8988T (cell line): ENCODE measurements at regions not wholly inside any gene's neighbourhood (a gene's known extent, or its start where the extent isn't known, plus 50 kb on each side); places are given as distances from the start of the nearest gene placed in this dataset.

Experiments
- DNase-seq: peaks from one replicate; pipeline ENCODE4 v3.0.0; 2011

GRCh38 chr9:99366183-99366582, 144.1 kb downstream of the SEC61B start:
- no peak for DNase-seq

- no peak for DNase-seq
Measured at GRCh38 chr9:99366621-99367020, 144.5 kb downstream of the SEC61B start.

DNA sequence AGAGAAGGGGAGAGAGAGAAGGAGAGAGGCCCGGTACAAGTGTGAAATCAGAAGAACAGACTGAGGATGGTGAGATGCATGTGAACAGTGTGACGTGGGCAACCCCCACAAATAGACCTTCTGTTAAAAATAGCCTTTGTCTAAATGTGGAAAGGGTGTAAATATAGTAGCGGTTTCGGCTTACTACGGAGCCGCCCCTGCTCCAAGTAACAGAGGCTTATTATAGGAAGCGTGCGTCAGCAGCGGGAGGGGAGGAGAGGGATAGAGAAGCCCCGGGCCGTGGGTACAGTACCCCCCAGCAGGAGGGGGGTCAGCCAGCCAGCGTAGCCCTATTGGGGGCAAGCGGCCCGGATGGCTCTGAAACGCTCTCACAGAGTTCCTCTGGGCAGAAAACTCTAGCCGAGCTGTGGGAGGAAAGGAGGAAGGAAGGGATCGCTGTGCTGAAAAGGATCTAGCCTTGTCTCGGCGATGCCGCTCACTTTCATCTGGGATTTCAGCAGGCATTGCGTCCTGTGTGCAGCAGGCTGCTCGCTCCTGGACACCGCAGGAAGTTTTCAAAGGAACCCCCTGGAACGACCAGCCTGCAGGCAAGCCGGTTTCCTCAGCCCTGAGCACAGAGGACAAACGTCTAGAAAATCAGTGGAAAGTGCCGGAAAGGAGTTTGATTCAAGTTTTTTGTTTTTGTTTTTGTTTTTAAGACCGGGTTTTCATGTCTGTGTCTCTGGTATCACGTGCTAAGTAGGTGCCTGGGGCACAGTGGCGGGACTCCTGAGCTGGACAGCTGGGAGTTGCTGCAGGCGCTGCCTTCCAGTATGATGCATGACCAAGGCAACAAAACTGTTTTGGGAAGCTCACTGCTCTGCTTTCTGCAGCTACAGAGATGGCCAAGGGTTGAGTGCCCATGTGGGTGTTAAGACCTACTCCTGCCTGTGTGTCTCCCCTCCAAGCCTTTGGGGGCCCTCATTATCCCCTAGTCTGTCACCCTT, 146.6 kb downstream of the SEC61B start:
- DNase-seq: no peak

DNA sequence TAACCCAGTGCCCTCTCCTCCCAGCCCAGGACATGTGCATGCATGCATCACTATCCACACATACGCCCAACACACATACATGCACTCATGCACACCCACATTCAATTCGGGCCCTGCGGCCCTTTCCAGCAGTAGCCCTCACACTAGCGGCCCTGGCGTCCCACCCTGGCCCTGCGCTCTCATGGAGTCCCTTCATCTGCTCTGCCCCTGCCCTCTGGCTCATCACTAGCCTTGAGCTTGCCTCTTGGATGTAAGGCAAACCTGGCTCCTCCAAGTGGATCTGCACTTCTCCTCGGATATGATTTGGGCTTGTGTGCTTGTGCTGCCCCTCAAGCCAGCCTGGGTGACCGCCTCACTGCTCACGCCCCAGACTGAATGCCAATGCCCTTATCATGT, 147.2 kb downstream of the SEC61B start:
- DNase-seq: no peak

- DNase-seq: no peak
Measured at GRCh38 chr9:99370376-99370775, 148.3 kb downstream of the SEC61B start.

- no peak for DNase-seq
Measured at GRCh38 chr9:99371376-99371775, 149.3 kb downstream of the SEC61B start.

- no peak for DNase-seq
Measured at GRCh38 chr9:99373912-99374311, 151.8 kb downstream of the SEC61B start.

DNA sequence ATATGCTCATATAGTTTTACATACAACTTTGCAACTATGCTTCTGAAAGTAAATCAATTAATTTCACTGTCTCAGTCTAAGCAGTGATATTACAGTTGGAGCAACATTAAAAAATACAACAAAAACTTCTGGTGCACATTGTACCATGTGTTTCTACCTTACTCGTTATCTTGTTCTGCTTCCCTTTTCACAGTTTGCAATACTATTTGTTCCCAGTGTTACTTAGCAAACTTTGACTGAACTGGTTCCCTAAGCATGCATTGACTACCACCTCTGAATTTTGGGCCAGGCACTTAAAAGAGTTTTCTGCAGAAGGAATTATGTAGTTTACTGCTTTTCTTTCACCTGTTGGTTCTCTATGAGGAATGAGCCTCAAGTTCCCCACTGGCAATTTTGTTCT, 152.7 kb downstream of the SEC61B start:
- no peak for DNase-seq

DNA sequence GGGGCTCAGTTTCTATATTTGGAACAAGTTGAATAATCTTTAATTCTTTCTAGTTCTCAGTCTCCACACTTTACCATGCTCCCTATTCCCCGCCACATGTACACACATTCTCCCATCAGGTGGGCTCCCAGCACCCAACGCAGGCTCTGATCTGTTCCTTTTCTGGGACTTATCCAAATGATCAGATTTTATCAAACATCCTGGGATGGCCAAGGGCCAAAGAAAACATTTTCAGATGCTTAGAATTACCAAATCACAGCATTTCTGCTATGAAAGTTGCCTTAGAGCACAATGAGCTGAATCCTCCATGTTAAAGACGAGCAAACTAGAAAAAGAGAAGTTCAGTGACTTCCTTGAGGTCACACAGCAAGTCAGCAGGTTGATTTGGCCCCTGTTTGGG, 153.4 kb downstream of the SEC61B start:
- DNase-seq: no peak

DNA sequence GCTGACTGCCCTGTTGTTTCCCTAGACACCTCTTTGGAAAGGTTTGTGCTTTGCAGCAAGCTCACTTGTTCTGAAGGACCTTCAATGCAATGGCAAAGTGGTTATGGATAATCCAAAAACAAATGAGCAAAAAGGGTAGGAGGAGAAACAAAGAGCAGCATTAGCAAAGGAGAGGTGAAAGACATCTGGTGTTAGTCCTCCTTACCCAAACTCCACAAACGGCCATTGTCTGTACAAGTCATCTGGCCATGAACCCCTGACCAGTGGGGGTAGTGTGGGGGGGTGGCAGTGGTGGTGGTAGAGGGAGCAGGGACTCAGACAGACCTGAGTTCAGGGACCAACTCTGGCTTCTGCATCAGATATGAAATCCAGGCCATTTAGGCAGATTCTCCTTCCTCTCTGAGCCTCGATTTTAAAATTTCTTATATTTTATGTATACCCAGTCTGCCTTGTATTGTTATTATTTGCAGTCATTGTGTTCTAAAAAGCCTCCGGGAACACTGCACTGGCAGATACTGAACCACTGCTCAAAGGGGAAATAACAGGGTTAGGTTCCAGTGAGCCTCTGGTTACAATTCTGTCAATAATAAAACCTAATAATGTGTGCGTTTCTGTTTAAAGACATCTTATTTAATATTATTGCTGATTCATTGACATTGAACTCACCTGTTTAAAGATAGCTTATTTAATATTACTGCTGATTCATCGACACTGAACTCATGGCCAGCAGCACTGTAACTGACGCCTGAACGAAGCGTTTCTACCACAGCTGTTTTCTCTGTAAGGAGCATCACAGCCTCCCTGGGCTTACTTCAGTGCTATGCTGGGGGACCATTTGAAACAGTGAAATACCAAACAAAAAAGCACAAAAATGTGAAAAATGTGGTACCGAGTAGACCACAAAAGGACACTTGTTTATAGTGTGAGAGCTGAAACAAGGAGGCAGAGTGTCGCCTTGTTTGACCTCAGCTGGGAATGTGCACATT, 156.0 kb downstream of the SEC61B start:
- no peak for DNase-seq

DNA sequence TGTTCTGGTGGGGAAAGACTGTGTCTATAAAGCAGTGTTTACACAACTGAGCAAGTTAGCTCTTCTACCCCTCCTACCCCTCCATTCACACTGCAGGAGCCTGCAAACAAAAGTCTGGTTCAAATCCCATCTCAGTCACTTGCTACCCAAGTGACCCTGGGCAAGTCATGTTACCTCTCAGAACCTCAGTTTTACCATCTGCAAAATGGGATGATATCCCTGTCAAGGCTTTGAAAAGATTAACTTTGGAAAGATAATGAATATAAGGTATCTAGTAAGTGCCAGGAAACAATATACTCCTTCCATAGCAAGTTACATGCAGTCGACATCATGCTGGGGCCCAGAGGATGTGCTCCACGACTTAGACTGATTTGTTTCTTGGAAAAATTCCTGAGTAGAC, 161.5 kb downstream of the SEC61B start:
- no peak for DNase-seq

- DNase-seq: no peak
Measured at GRCh38 chr9:99385215-99385614, 163.1 kb downstream of the SEC61B start.

DNA sequence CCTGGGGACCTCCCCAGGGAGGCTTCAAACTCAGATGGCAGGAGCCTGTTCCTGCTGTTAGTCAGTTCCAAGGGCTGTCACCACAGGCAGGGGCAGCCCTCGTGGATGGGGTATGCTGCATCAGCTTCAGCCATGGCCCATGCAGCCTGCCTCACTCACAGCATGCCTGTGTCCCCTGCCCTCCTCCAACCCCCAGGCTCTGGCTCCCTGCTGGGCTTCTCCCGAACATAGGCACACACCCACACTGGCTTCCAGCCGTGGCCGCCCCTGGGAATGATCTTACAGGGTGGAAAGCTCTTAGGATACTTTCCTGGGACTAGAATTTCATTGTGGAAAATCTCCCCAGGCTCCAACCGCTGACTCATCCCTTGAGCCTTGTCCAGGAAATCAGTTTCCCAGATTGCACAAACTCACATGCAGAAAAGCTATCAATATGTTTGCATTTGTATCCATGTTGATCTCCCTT, 163.8 kb downstream of the SEC61B start:
- DNase-seq: no peak

- no peak for DNase-seq
Measured at GRCh38 chr9:99387431-99387830, 165.3 kb downstream of the SEC61B start.

GRCh38 chr9:99389087-99390033, 167.3 kb downstream of the SEC61B start:
- no peak for DNase-seq

- no peak for DNase-seq
Measured at GRCh38 chr9:99391937-99392594, 170.0 kb downstream of the SEC61B start.

GRCh38 chr9:99392986-99393385, 170.9 kb downstream of the SEC61B start:
- no peak for DNase-seq

DNA sequence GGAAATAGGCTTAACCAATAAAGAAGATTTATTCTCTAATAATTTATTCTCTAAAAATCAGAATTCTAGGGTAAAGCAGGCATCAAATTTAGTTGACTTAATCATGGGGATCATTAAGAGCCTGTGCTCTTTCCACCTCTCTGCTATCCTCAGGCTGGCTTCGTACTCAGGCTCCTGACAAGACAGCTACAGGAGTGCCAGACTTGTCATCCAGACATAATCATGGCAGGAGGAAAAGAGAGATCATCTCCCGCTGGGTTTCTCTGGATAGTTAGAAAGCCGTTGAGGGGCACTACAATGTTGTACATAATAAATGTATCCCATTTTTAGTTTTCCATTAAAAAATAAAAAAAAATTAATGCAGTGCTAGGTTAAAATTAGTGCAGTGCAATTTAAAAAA, 171.9 kb downstream of the SEC61B start:
- DNase-seq: no peak

DNA sequence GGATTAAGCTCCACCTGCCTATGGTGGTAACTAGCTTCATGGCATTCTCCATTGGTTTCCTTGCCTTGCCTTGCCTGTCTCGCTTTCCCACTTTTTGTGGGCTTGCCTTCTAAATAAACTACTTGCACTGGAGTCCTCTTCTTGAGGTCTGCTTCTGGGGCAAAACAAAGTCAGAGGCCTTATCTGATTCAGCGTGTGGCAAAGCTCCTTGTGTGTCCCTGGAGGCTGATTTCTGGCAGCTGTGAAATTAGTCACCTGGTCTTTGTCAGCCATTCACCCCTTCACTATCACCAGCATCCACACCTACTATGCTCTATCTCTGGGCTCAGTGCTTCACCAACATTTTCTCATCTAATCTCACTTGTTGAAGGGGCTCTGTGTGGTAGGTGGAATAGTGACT, 176.2 kb downstream of the SEC61B start:
- DNase-seq: no peak

DNA sequence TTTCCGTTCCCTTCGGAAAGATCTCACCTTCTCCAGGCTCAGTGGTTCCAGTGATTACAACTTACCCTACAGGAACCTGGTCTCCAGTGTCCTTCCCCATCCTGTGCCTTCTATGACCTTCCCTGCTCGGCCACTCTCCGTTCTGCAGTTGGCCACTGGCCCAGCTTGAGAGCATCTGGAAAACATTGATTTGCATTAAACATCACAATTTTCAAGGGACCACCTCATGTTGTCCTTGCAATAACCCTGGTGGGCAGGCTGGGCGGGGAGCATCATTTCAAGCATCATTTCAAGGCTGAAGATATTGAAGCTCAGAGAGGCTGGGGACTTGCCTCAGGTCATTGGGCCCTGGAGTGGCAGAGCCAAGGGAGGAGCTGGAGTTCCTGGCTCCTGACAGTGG, 177.4 kb downstream of the SEC61B start:
- no peak for DNase-seq

DNA sequence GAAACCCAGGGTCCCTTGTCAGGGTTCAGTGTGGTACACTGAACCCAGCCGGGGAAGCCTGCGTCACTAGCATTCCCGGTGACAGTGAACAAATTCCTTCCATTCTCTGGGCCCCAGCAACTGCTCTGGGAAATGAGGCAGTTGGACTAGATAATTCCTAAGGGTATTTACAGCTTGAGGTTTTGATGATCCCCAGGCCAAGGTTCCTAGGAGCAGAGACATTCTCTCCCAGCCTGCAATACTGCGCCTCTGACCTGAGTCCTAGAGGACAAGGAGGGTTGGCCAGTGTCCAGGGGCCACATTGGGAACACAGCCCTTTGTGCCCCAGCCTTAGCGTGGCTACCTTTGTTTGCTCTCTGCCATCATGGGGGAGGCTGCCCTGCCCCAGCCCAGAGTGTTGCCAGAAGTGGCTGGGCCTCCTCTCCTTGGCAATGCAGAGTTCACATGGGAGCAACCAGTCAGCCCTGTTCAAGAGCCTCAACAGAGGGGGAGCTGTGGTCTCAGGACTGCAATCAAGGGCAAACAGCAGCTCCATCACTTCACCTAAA, 178.2 kb downstream of the SEC61B start:
- DNase-seq: no peak
